ENCODE measurements at regions not wholly inside any gene's neighbourhood (a gene's known extent, or its start where the extent isn't known, plus 50 kb on each side); places are given as distances from the start of the nearest gene placed in this dataset.

- TF ChIP-seq SIN3A (IDR thresholded peaks at IDR 0.05; ENCODE audit: borderline replicate concordance, insufficient read depth, low read length), result no peak
- TF ChIP-seq POLR2AphosphoS5 (IDR thresholded peaks at IDR 0.05; ENCODE audit: low read depth, low read length), result no peak
- no peak for TF ChIP-seq TAF1 (IDR thresholded peaks at IDR 0.05; ENCODE audit: borderline replicate concordance, insufficient read depth, low read length)
- TF ChIP-seq REST (IDR thresholded peaks at IDR 0.05; ENCODE audit: insufficient read depth in 1 of 2, low read depth in 2 of 2, low read length in 2 of 2), result no peak
These were observed 56.8 kb upstream of the LRPPRC start for GRCh38 chr2:44052584-44052983.

Measured in PFSK-1 (cell line).